Neural progenitor cell (in vitro differentiated cells): ENCODE measurements at regions not wholly inside any gene's neighbourhood (a gene's known extent, or its start where the extent isn't known, plus 50 kb on each side); places are given as distances from the start of the nearest gene placed in this dataset.
"Not testable (repeated sequence)": the region's sequence is repeated elsewhere in the genome, so short reads cannot be mapped to it uniquely, and the experiment has no call there.

ENCODE experiments used
- DNase-seq: peaks from one replicate; pipeline ENCODE4 v3.0.0-alpha.2; 2016; ENCODE audit warnings: low spot score
- H2AFZ ChIP-seq: fragments of 200-600 bp; sonication (generic); replicated peaks from 2 replicates; pipeline ENCODE4 v1.6.1; 2016; ENCODE audit warnings: antibody characterized with exemption
- H3F3A ChIP-seq: fragments of 200-600 bp; sonication (generic); 2 replicates; pipeline ENCODE4 v1.6.1; 2016; ENCODE audit warnings: antibody characterized with exemption, low read depth
- H3K27ac ChIP-seq: fragments of 200-600 bp; sonication (generic); 2 replicates; pipeline ENCODE4 v1.5.1; 2016; ENCODE audit warnings: mild to moderate bottlenecking
- H3K27me3 ChIP-seq: fragments of 200-600 bp; sonication (generic); 2 replicates; pipeline ENCODE4 v1.6.1; 2016; ENCODE audit warnings: mild to moderate bottlenecking, moderate library complexity
- H3K36me3 ChIP-seq: fragments of 200-600 bp; sonication (generic); 2 replicates; pipeline ENCODE4 v1.5.1; 2016
- H3K4me1 ChIP-seq: fragments of 200-600 bp; sonication (generic); 2 replicates; pipeline ENCODE4 v1.6.1; 2016; ENCODE audit warnings: mixed run types
- H3K4me2 ChIP-seq: fragments of 200-600 bp; sonication (generic); 2 replicates; pipeline ENCODE4 v1.6.1; 2016
- H3K4me3 ChIP-seq: fragments of 200-600 bp; sonication (generic); 2 replicates; pipeline ENCODE4 v1.5.1; 2016
- H3K79me2 ChIP-seq: fragments of 200-600 bp; sonication (generic); 2 replicates; pipeline ENCODE4 v1.6.1; 2016; ENCODE audit warnings: low read depth
- H3K9ac ChIP-seq: fragments of 200-600 bp; sonication (generic); 2 replicates; pipeline ENCODE4 v1.6.1; 2016
- H3K9me3 ChIP-seq: fragments of 200-600 bp; sonication (generic); 2 replicates; pipeline ENCODE4 v1.5.1; 2016; ENCODE audit warnings: low read depth
- H4K20me1 ChIP-seq: fragments of 200-600 bp; sonication (generic); 2 replicates; pipeline ENCODE4 v1.6.1; 2016; ENCODE audit warnings: low read depth
- H3K27ac Mint-ChIP-seq: 3 replicates; pipeline ENCODE4 v1.8.0; 2021; ENCODE audit warnings: mixed read lengths
- H3K27me3 Mint-ChIP-seq: 2 replicates; pipeline ENCODE4 v1.8.0; 2022; ENCODE audit warnings: low read depth, mild to moderate bottlenecking, inconsistent platforms, moderate library complexity, mixed read lengths; ENCODE audit not compliant: insufficient read depth
- H3K36me3 Mint-ChIP-seq: 3 replicates; pipeline ENCODE4 v1.8.0; 2021; ENCODE audit warnings: mixed read lengths
- H3K4me1 Mint-ChIP-seq: 3 replicates; pipeline ENCODE4 v1.8.0; 2021; ENCODE audit warnings: mixed read lengths
- H3K4me3 Mint-ChIP-seq: 3 replicates; pipeline ENCODE4 v1.8.0; 2021; ENCODE audit warnings: mild to moderate bottlenecking, moderate library complexity, mixed read lengths
- H3K9me3 Mint-ChIP-seq: 3 replicates; pipeline ENCODE4 v1.8.0; 2020; ENCODE audit warnings: mixed read lengths
- EZH2 ChIP-seq: fragments of 200-600 bp; sonication (generic); IDR thresholded peaks from 2 replicates; pipeline ENCODE4 v1.6.1; 2017; ENCODE audit warnings: antibody characterized with exemption, mild to moderate bottlenecking, moderate library complexity
- EZH2phosphoT487 ChIP-seq: fragments of 200-600 bp; sonication (generic); IDR thresholded peaks from 2 replicates; pipeline ENCODE4 v1.6.1; 2017; ENCODE audit warnings: antibody characterized with exemption
- TF ChIP-seq, protein P1 (sequence below): fragments of 200-600 bp; sonication (generic); IDR thresholded peaks from 2 replicates; pipeline ENCODE4 v1.5.1; 2017; ENCODE audit warnings: antibody characterized with exemption, mild to moderate bottlenecking

DNA sequence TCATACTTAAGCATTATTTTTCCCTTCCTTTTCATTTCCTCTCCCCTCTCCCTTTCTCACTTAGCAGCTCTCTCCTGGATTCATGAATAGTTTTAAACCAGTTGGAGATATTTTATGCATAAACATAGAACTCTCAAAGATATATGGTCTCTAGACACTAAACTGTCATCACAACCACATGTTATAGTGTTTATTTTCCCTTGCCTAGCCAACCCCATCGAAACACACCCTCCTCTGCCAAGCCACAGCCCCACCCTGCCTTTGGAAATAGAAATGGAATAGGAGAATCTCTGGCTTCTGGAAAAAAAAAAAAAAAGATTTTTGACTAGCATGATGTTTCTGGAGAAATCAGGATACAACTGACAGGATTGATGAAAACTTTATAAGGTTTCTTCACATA lies 64.8 kb upstream of the RBPJ start:
- H3K9ac ChIP-seq, result no peak overlapping the region
- Mint-ChIP-seq H3K27me3 (no peaks in the 10 kb centered on the region), H3K36me3 (no peaks in the 10 kb centered on the region), H3K4me1 (peaks cover 2% of the 10 kb centered on the region), H3K9me3 (peaks cover 2% of the 10 kb centered on the region), H3K4me3 (no peak overlapping the region), H3K27ac (no peak overlapping the region)
- H4K20me1 ChIP-seq, result no peaks in the 10 kb centered on the region
- no peaks in the 10 kb centered on the region for H3F3A ChIP-seq
- TF ChIP-seq EZH2phosphoT487, result no peak
- no peak for TF ChIP-seq EZH2
- TF ChIP-seq, protein P1, sequence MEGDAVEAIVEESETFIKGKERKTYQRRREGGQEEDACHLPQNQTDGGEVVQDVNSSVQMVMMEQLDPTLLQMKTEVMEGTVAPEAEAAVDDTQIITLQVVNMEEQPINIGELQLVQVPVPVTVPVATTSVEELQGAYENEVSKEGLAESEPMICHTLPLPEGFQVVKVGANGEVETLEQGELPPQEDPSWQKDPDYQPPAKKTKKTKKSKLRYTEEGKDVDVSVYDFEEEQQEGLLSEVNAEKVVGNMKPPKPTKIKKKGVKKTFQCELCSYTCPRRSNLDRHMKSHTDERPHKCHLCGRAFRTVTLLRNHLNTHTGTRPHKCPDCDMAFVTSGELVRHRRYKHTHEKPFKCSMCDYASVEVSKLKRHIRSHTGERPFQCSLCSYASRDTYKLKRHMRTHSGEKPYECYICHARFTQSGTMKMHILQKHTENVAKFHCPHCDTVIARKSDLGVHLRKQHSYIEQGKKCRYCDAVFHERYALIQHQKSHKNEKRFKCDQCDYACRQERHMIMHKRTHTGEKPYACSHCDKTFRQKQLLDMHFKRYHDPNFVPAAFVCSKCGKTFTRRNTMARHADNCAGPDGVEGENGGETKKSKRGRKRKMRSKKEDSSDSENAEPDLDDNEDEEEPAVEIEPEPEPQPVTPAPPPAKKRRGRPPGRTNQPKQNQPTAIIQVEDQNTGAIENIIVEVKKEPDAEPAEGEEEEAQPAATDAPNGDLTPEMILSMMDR, result no peak
- no peaks in the 10 kb centered on the region for H3K36me3 ChIP-seq
- H3K4me1 ChIP-seq, result no peaks in the 10 kb centered on the region
- H3K27me3 ChIP-seq, result no peaks in the 10 kb centered on the region
- H3K4me3 ChIP-seq, result no peak overlapping the region
- H3K79me2 ChIP-seq, result no peaks in the 10 kb centered on the region
- DNase-seq, result no peak
- H3K9me3 ChIP-seq, result no peaks in the 10 kb centered on the region
- H3K27ac ChIP-seq, result no peak overlapping the region
- no peak overlapping the region for H2AFZ ChIP-seq
- H3K4me2 ChIP-seq, result no peak overlapping the region

DNA sequence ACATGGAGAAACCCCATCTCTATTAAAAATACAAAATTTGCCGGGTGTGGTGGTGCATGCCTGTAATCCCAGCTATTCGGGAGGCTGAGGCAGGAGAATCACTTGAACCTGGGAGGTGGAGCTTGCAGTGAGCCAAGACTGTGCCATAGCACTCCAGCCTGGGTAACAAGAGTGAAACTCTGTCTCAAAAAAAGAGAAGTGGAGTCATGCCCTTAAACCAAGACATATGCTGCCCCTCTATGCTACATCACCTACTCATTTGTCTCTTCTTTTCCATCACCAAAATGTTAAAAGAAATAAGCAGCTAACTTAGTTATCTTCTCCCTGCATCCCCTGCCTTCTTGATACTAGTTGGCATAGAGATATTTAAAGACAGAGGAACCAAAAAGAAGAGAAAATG lies 63.4 kb upstream of the RBPJ start:
- H3K36me3 Mint-ChIP-seq, H3K27ac ChIP-seq, H3K4me1 Mint-ChIP-seq, H3K27me3 ChIP-seq, H3K4me3 Mint-ChIP-seq, H3F3A ChIP-seq, H3K9me3 ChIP-seq, H3K4me2 ChIP-seq, H3K27me3 Mint-ChIP-seq, H3K27ac Mint-ChIP-seq, DNase-seq, H3K9me3 Mint-ChIP-seq, H4K20me1 ChIP-seq, H2AFZ ChIP-seq, H3K79me2 ChIP-seq, H3K36me3 ChIP-seq, H3K9ac ChIP-seq, H3K4me3 ChIP-seq, H3K4me1 ChIP-seq: not testable (repeated sequence)

- Mint-ChIP-seq H3K27ac (no peak overlapping the region), H3K4me1 (no peaks in the 10 kb centered on the region), H3K36me3 (no peaks in the 10 kb centered on the region), H3K9me3 (peaks cover 2% of the 10 kb centered on the region), H3K4me3 (no peak overlapping the region), H3K27me3 (no peaks in the 10 kb centered on the region)
- Histone ChIP-seq H4K20me1 (no peaks in the 10 kb centered on the region), H3K4me1 (no peaks in the 10 kb centered on the region), H3K36me3 (no peaks in the 10 kb centered on the region), H3K9ac (no peak overlapping the region), H3F3A (no peaks in the 10 kb centered on the region), H3K4me2 (no peak overlapping the region), H3K27ac (no peak overlapping the region), H3K4me3 (no peak overlapping the region), H3K27me3 (no peaks in the 10 kb centered on the region), H2AFZ (no peak overlapping the region), H3K79me2 (no peaks in the 10 kb centered on the region), H3K9me3 (no peaks in the 10 kb centered on the region)
- no peak for TF ChIP-seq EZH2phosphoT487
- no peak for TF ChIP-seq EZH2
- TF ChIP-seq, protein P1, result no peak
- no peak for DNase-seq
Measured at GRCh38 chr4:26257850-26258249, 63.0 kb upstream of the RBPJ start.

GRCh38 chr4:26260571-26260970 lies 60.2 kb upstream of the RBPJ start:
- no peaks in the 10 kb centered on the region for H3K79me2 ChIP-seq
- H3K9ac ChIP-seq, result no peak overlapping the region
- no peak overlapping the region for H3K4me2 ChIP-seq
- Mint-ChIP-seq H3K27me3 (no peaks in the 10 kb centered on the region), H3K27ac (no peak overlapping the region), H3K4me3 (no peak overlapping the region), H3K36me3 (no peaks in the 10 kb centered on the region), H3K4me1 (no peaks in the 10 kb centered on the region), H3K9me3 (peaks cover 2% of the 10 kb centered on the region)
- no peaks in the 10 kb centered on the region for H3K4me1 ChIP-seq
- no peaks in the 10 kb centered on the region for H3K9me3 ChIP-seq
- H3K4me3 ChIP-seq, result no peak overlapping the region
- H3K27me3 ChIP-seq, result no peaks in the 10 kb centered on the region
- no peak overlapping the region for H2AFZ ChIP-seq
- H3K36me3 ChIP-seq, result no peaks in the 10 kb centered on the region
- no peaks in the 10 kb centered on the region for H3F3A ChIP-seq
- TF ChIP-seq, protein P1, result no peak
- TF ChIP-seq EZH2phosphoT487 (no peak), EZH2 (no peak)
- no peak for DNase-seq
- H3K27ac ChIP-seq, result no peak overlapping the region
- no peaks in the 10 kb centered on the region for H4K20me1 ChIP-seq
